G401.6 (cell line): ENCODE measurements at regions not wholly inside any gene's neighbourhood (a gene's known extent, or its start where the extent isn't known, plus 50 kb on each side); places are given as distances from the start of the nearest gene placed in this dataset.
"Not testable (repeated sequence)": the region's sequence is repeated elsewhere in the genome, so short reads cannot be mapped to it uniquely, and the experiment has no call there.

Source experiments
- FAIRE-seq: peaks from 2 replicates; lab custom pipeline; 2012; peaks lifted over from hg19 to GRCh38; lab: Jason Lieb, UNC

DNA sequence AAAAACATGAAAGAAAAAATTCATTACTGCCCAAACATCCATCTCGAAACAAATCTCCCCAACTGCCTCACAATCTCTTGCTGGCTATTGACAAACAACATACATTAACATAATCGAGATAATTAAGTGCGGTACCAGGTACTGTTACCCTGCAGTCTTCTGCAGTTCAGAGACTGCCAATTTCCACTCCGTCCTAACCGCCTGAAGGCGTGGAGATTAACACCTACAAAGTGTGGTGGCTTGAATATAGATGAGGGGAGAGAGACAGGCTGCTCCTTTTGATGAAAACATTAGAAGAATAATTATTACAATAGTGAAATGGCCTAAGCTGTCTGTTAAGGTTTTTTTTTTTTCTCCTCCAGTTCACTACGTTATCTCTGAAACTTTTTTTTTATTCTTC is 258.9 kb upstream of the SOX4 start:
- no peak for FAIRE-seq

DNA sequence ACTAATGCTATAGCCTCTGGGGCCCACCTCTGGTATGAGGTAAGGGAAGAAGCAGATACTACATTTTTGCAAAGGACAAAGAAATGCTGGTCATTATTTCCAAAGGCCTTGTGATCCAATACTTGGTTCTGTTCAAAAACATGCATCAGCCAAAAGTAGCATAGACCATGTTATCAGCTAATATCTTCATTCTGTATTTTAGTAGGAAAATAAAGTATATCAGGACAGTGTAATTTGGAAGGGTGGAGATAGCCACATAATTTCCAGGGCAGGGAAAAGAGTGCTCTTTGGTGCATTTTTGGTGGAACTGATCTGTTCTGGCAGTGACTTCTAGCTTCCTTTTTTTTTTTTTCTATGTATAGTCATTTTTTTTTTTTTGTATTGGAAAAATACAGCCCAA is 258.0 kb upstream of the SOX4 start:
- FAIRE-seq, result no peak

DNA sequence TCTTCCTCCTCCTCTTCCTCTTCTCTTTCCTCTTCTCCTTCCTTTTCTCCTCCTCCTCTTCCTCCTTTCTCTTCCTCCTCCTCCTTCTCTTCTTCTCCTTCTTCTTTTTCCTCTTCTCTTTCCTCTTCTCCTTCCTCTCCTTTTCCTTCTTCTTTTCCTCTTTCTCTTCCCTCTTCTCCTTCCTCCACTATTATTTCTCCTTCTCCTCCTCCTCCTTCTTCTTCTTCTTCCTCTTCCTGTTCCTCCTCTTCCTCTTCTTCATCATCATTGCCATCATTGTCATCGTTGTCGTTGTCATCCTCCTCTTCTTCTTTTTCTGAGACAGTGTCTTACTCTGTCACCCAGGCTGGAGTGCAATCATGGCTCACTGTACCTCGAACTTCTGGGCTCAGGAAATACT is 256.3 kb upstream of the SOX4 start:
- FAIRE-seq, result no peak

DNA sequence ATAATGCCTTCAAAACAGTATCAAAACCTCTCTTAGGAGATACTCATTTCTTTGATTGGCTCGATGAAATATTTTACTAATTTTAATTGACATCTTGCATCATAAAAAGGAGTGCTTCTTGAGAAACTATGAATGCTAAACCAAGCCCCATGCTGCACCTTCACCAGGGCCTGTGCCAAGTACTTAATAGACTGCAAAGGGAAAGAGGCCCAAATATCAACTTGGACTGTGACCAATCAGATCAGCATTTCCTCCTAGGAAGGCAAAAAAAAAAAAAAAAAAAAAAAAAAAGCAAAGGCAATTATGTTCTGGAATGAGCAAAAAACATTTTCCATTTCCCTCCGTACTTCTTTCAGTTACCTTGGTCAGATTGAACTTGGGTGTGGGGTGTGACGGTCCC is 253.0 kb upstream of the SOX4 start:
- no peak for FAIRE-seq

DNA sequence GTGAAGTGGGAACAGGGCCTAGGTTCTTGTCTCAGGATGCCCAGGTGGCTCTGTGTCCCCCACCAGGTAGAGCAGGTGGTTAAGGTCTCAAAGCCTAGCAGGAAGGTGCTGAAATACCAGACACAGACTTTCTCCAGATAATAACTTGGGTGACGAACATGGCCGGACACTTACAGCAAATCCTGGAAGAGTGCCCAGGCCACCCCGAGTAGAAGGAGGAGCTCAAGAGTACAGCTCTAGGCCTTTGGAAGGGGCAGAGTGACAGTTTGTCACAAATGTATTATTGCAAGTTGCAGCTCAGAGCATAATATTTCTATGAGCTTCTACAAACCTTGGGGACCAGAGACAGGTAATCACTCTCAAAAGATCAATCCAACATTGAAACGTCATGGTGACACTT is 251.6 kb upstream of the SOX4 start:
- FAIRE-seq, result no peak

DNA sequence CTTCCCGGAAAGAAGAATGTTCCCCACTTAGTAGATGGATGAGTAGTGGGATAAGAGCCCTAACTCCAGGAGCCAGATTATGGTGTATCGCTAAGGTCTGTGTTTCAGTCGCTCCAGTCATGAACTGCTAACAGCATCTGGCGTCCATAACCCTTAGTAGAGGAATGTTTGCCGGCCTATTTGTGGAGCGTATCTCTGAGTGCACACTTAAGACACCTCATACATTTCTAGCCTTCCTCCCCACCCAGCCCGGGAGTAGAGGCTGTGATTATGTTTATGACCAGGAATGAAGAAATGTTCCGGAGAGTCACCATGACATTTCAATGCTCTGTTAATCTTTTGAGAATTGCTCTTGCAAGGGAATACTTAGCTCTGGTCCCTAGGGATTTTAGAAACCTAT is 251.1 kb upstream of the SOX4 start:
- no peak for FAIRE-seq

DNA sequence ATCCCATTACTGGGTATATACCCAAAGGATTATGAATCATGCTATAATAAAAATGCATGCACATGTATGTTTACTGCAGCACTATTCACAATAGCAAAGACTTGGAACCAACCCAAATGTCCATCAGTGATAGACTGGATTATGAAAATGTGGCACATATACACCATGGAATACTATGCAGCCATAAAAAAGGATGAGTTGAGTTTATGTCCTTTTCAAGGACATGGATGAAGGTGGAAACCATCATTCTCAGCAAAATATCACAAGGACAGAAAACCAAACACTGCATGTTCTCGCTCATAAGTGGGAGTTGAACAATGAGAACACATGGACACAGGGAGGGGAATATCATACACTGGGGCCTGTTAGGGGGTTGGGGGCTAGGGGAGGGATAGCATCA is 247.8 kb upstream of the SOX4 start:
- not testable (repeated sequence) for FAIRE-seq

DNA sequence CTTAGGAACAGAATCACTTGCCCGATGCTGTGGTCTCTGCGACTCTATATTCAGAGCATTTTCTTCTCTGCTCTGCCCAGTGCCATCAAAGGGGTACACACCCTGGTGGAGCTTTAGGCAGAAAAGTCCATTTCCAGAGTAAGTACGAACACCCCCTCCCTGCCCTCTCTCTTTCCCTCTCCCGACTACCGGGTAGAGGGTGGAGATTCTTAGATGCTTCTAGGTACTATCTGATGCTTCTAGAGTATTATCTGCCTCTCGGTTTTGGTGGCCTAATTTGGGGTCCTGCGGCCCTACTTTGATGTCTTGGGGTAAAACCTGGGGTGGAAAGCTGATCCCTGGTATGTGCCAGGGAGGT is 245.4 kb upstream of the SOX4 start:
- no peak for FAIRE-seq

DNA sequence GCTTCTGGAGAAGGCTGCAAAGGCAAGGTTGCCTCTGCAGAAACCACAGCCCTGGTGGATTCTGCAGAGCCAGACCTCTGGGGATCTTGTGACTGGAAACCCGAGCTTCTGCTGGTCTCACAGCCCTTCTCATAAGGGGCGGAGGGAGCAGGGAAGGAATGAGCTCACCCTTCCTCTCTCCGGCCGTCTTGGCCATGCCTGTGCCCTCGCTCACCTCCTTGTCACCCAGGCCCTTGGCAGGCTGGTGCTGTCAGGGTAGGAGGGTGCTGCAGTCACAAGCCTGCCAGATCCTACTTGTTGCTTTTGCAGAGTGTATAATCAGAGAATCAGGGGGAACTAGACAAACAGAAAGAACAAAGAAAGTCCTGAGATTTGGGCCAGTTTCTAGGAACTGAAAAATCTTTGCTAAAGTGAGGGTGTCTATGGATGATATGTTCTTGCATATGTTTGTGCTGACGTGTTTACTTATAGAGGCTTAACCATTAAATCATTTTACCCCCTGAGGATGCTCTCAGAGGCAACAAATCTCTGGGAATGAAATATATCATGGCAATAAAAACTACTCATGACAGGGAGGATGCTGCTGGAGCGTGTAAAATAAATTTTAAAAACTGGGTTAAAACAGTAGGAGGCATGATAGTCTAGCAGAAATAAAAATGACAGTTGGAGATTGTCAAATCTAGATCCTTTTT is 244.9 kb upstream of the SOX4 start:
- no peak for FAIRE-seq

DNA sequence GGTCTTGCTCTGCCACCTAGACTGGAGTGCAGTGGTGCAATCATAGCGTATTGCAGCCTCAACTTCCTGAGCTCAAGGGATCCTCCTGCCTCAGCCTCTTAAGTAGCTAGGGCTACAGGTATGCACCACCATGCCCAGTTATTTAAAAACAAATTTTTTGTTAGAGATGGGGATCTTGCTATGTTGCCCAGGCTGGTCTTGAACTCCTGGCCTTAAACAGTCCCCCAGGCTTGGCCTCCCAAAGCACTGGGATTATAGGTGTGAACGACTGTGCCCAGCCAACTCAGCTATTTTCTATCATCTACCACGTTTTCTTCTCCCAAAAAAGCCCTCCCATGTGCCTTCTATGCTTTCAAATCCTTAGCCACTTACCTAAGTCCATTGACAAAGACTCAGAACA is 243.7 kb upstream of the SOX4 start:
- no peak for FAIRE-seq

DNA sequence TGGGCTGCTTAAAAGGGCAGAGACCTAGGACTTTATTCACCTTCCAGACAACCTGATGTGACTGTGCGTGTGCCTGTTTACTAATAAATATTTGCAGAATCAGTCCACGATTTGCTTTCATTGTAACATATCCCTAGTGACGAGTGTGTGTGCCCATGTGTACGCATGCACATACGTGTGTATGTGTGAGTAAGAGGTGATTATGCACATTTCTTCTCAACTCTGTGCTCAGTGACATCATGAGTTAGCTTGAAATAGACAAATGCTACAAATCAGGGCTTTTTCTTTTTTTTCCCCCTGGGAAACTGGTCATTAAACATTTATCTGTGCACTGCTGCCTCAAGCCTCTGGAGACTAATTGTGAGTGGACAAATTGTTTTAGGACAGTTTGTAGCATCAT is 242.6 kb upstream of the SOX4 start:
- FAIRE-seq, result no peak

DNA sequence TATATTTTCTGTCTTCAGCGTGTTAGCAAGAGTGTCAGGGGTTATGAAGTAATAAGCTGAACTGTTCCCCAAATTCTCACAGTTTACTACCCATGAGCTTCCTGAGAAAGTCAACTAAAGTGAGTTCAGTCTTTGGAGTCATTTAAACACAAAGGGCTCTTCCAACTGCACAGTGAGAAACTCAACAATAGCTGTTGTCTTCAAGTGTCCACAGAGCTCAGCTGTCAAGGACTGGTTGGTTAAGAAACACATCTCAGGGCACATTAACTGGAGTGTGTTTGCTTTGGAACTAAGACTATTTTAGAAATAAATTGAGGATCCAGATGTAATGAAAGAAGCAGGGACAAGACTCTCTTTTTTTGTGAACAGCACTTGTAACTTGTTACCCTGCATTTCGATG is 241.4 kb upstream of the SOX4 start:
- FAIRE-seq, result no peak

DNA sequence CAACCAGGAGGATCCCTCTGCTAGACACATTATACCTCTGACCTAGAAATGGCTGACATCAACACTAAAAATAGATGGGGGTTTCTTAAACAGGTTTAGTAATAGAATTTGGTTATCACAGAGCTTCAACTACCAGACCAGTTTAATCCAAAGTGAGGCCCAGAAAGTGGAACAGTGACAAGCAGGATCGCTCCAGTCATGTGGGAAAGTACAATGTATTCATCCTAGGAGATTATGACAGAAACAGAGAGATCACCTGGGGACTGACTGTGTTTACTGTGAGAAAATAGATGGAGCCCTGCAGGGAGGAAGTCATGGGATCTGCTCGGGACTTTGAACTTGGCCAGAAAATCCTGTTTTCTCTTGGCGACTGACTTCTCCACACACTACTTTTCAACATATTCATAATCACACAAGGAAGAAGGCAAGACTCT is 238.7 kb upstream of the SOX4 start:
- FAIRE-seq, result no peak

DNA sequence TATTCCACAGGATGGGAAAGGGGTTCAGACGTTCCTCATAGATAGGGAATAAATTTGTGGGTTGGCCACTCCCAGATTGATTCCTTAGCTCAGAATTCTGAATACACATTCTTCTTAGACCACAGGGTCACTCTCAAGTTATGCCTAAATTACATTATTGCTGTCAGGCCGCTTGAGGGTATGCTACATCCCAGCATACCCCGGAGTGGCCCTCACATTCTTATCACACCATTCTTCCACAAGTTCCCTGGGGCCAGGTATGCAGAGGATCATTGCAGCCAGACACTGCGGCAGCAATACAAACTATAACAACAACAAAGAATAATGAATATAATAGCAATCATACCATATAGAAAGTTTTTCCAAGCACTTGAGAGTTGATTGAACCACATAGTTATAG is 237.9 kb upstream of the SOX4 start:
- no peak for FAIRE-seq

DNA sequence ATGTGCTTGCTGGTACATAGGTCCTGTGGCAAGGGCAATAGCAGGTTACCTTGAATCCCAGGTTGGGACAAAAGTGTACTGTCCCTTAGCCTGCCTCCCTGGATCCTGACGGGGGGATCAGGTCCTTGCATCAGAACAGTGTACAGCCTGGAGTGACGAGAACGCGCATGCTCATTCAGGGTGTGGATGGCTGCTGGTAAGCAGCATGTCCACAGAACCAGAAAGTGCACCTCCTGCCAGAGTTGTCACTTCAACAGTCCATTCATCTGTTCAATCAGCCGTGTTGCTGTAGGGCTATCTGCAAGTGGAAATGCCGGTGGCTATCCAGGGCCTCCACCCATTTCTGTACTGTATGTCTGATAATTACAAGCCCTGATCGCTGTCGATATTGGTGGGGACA is 236.3 kb upstream of the SOX4 start:
- no peak for FAIRE-seq

DNA sequence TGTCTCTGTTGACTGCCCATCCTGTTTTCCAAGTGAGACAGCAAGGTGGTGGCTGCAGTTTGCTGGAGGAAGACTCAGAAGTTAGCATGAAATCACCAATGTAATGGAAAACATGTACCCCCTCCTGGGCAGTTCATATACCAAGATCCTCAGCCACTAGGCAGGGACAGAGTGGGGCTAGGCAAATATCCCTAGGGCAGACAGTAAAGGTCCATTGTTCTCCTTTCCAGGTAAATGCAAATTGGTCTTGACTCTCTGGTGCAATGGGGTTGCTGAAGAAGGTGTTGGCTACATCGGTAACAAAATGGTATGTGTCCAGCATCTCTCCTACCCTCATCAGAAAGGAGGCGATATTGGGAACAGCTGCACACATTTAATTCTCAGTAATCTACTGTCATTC is 233.6 kb upstream of the SOX4 start:
- FAIRE-seq, result no peak

DNA sequence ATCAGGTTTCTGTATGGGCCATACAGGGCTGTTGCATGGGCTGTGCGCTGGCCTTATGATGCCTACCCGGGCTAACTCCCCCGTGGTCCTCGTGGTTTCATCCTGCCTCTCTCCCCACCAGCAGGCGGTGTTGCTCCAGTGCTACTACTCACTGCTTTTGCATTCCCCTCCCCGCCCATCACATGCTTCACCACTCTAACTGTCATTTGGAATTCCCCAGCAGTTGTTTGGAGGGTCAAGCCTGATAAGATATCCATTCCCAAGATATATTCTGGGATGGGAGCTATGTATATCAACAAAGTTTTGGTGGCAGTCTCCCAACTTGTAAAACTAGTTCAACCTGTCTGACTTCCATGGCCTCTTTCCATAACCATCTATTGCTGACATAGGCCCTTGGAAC is 233.2 kb upstream of the SOX4 start:
- FAIRE-seq, result no peak

DNA sequence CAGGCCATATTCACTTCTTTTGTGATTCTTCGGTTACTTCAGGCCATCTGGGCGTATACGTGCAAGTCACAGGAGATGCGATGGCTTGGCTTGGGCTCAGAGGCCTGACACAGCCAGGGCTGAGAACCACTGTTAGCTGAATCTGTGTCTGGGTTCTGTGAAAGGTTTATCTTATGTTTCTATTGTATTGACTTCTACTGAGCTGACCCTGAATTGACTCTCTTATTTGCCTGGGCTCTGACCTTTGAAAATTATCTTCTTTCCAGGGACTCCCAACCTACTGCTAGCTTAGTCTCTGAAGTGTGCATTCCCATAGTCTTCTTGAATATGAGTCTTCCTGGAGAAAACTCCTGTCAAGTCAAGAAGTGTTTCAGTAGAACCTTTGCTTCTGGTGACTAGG is 226.4 kb upstream of the SOX4 start:
- no peak for FAIRE-seq

DNA sequence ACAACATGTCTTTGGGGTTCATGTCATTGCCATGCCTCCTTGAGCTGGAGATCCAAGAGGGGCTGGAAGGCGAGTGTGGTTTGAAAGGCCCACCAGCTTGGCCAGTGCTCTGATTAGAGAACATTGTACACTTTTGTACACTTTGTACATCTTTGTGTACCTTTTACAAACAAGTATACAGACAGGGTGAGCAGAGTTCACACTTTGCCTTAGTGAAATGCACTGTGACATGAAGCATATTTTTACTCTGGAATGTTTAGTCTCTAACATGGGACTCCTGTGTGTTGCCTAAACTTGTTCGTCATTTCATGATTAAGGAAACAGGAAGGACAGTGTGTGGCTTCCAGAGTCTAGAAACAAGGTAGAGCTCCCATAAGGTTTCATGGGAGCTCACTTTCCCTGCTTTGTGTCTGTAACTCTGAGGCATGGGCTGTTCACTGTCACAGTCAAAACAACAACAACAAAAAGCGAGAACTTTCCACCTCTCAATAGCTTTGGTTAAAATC is 225.8 kb upstream of the SOX4 start:
- FAIRE-seq, result no peak

DNA sequence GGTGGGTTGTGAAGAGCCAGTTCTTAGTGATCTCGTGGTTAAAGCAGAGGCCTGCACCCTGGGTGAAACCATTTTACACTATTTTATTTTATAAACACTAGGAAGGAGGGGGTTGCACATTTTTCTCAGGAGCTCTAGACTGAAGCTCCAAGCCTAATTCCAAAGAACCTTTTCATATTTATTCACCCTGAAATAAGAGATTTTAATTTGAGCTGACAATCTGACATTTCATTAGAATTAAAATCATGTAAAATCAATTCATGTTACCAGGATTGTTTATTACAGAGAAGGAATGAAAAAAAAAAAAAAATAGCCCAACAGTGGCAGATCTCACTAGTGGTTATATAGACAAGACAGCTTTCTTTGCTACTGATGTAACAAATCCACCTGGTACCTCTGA is 222.5 kb upstream of the SOX4 start:
- FAIRE-seq, result no peak

DNA sequence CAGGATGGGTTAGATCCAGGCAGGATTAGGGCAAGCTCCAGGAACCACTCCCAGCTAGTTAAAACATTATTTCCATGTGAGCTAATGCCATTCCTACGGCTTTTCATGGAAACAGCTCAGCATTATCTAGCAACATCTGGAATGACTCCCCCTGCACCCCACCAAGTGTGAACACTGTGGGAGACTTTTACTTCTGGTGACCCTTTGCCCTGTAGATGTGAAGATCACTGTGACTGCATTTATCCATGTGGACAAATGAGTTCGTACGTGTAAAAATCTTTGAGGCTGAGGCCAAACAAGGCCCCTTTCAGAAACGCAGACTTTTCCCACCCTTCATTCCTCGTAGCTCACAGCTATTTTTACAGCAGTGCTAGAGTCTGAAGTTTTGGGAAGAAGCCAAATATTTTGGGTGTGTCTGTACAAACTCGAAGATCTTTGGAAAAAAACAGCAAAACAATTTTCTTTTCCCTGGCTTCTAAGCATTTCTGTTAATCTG is 221.8 kb upstream of the SOX4 start:
- no peak for FAIRE-seq

DNA sequence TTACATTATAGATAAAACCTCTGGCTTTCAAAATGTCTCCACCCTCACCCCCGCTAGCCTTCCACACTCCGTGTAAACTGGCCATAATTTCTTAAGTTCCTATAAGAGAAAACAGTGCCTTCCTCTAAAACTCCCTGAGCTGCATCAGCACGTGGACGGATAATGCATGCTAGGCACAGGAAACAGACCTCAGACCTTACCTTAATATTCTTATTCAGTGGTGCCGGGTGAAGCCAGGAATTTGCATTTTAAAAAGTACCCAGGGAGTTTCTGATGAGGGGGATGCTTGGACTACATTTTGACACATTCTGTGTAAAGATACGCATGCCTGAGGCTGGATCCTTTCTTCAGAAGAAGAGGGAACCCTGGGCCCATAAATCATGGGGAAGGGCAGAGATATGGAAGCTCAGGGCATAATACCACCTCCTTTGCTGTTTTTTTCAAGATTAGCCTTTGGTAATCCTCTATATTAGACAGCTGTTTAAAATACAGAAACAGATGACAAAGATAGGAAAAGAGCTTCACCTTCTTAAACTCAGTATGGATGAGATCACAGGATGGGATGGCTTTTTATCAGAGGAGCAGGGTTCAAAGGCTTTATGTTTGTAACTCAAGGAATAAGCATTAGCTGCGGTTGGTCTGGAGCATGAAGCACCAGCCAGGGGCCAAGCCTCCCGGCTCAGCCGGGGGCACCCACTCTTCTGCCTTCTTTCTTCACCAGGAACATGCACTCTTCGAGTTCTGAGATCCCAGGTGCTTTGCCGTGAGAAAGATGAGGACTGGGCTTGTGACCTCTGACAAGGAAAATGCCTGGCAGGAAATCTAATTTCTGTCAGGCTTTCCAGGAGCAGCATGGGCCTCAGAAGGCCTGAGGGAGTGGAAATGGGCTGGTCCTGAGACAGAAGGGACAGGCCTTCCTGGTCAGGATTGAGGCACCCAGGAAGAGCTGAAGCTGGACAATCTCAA is 218.1 kb upstream of the SOX4 start:
- FAIRE-seq, result no peak

DNA sequence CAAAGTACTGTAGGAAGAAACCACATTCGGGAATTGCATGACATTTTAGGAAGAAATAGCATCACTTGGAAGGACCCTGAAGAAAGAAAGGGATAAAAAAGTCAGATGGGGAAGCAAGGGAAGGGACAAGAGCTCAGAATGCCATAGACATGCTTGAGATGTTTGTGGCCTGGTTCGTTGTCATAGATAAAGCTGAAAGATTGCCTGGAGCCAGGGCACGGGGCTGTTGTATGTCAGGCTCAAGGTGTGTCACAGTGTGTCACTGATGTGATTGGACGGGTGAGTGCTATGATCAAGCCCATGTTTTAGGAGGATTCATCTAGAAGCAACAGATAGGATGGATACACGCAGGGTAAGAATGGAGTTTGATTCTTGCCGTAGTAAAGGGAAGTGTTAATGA is 216.2 kb upstream of the SOX4 start:
- FAIRE-seq, result no peak
